GM12892 (cell line): ENCODE measurements at regions not wholly inside any gene's neighbourhood (a gene's known extent, or its start where the extent isn't known, plus 50 kb on each side); places are given as distances from the start of the nearest gene placed in this dataset.

Experiments used
- DNase-seq: peaks from one replicate; pipeline ENCODE4 v3.0.0; 2011; ENCODE audit not compliant: insufficient read length
- FAIRE-seq: peaks from 2 replicates; lab custom pipeline; 2011; peaks lifted over from hg19 to GRCh38; lab: Jason Lieb, UNC
- POLR2A ChIP-seq: IDR thresholded peaks from 2 replicates; pipeline ENCODE4 v1.6.1; 2011; ENCODE audit warnings: low read depth, low read length, control low read depth
- POLR2AphosphoS5 ChIP-seq: IDR thresholded peaks from 2 replicates; pipeline ENCODE4 v1.6.1; 2011; ENCODE audit warnings: low read depth, low read length, control low read depth
- TAF1 ChIP-seq: IDR thresholded peaks from 2 replicates; pipeline ENCODE4 v1.6.1; 2011; ENCODE audit warnings: low read depth, mild to moderate bottlenecking, control low read depth, low read length, borderline replicate concordance

DNA sequence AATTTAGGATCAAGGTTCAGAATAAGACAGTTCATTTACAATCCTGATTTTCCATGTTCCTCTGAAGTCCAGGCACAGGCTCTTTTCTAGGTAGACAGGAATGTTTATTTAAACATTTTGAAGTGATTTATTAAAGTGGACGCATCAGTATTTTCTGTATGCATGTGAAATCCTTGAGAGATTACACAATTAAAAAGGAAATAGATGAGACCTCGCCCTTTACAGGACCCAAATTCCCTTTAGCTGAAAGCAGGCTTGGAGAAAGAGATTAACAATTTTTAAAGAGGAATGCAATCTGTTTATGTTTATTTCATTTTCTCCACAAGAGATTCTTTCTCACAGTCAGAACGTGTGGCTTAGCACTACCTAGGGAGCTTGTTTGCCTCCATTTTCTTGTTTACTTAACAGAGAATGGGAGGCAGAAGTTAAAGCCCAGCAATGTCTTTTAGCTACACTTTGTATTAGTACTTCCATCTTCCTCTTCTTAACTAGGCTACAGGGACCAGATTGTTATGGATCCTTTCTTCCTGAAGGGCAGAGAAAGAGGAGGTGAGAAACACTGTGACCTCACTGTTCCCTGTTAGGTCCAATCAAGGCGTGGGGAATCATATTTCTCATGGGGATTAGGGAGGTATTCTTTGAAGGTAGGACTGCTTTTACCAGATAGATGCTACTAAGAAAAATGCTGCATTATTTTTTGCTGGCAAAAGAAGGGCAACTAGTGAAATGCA is 416.0 kb downstream of the SH3GL2 start:
- TF ChIP-seq POLR2A (no peak), TAF1 (no peak), POLR2AphosphoS5 (no peak)
- FAIRE-seq (no peak), DNase-seq (no peak)

DNA sequence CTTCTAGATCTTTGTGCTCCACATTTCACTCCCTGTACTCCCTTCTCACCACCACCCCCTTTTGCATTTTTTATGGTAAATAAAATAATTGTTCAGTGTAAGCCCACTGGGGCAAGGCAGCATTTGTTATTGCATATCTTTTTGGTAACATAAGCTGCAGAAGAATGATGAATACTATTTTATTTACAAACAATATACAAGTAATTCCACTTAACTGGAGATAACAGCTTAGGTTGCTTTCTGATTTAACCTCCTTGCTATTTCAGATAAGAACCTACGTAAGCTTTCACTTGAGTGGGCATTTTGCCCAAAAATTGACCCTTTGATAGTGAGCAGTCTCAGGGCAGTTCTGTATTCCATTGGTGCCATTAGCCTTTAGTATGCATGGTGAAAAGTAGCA is 417.9 kb downstream of the SH3GL2 start:
- TF ChIP-seq TAF1, result no peak
- TF ChIP-seq POLR2A, result no peak
- FAIRE-seq, result no peak
- DNase-seq, result no peak

GRCh38 chr9:18002718-18003438 is 424.0 kb downstream of the SH3GL2 start:
- no peak for TF ChIP-seq TAF1
- TF ChIP-seq POLR2AphosphoS5, result no peak
- TF ChIP-seq POLR2A, result no peak

GRCh38 chr9:18006591-18006990 is 427.7 kb downstream of the SH3GL2 start:
- DNase-seq (no peak), FAIRE-seq (no peak)

More at GRCh38 chr9:18002718-18003438, 424.0 kb downstream of the SH3GL2 start:
- DNase-seq (no peak), FAIRE-seq (no peak)

GRCh38 chr9:18007621-18008020 is 428.8 kb downstream of the SH3GL2 start:
- TF ChIP-seq TAF1 (no peak), POLR2AphosphoS5 (no peak), POLR2A (no peak)
- FAIRE-seq, result no peak
- no peak for DNase-seq

More at GRCh38 chr9:18006591-18006990, 427.7 kb downstream of the SH3GL2 start:
- TF ChIP-seq POLR2A, result no peak
- no peak for TF ChIP-seq POLR2AphosphoS5
- TF ChIP-seq TAF1, result no peak

DNA sequence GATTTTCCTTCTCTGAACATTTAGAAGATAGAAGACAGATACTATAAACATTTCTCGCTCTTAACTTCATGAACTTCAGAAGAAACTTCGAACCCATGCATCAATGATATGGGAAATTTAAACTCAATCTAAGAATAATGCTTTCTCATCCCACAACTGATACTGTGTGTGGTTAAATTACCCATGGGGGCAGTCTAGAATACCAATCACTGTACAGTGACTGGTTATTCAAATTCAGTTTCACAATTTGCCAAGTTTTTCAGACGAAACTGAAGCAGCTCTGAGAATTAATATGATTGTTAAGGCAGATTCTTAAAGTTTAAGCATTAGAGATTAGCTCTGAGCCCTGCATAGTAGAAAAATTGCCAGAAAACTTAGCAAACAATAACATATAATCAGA is 431.0 kb downstream of the SH3GL2 start:
- DNase-seq, result no peak
- no peak for TF ChIP-seq POLR2AphosphoS5
- no peak for TF ChIP-seq POLR2A
- no peak for TF ChIP-seq TAF1
- FAIRE-seq, result no peak

DNA sequence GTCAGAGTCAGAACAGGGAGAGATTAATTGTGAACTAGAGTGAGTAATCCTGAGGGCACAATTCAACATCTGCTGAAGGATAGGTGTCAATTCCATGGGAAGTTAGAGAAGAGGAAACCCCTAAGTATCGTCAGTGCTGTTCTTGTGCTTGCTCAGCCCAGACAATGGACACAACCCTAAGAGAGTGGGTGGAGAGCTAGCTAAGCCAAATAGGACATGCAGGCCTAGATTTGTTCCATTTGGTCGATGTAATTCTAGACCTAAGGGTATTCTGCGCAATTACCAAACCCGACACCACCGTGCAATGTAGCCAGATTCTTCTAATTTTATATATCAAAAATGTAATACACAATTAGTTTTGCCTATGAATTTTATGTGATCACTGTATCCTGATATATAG is 431.6 kb downstream of the SH3GL2 start:
- TF ChIP-seq TAF1, result no peak
- TF ChIP-seq POLR2AphosphoS5, result no peak
- no peak for TF ChIP-seq POLR2A
- DNase-seq (no peak), FAIRE-seq (no peak)

DNA sequence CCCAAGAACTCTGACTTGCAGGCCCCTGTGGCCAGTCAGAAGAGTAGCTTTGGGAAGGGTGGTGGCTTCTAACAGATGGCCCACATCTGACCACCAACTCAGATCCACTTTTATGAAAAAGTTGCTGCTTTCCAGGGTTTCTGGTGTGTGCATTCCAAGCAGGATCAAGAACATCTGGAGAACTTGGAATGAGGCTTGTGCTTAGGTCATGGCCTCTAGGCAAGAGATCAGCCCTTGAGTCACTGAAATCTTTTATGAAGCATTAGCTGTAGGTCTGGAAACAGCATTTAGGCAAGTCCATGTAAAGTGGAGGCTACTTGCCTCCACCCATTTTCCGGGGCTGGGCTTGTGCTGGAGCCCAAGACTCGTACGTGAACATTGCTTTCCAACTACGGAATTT is 433.3 kb downstream of the SH3GL2 start:
- FAIRE-seq, result no peak
- no peak for DNase-seq
- TF ChIP-seq POLR2A, result no peak
- TF ChIP-seq POLR2AphosphoS5, result no peak
- no peak for TF ChIP-seq TAF1

DNA sequence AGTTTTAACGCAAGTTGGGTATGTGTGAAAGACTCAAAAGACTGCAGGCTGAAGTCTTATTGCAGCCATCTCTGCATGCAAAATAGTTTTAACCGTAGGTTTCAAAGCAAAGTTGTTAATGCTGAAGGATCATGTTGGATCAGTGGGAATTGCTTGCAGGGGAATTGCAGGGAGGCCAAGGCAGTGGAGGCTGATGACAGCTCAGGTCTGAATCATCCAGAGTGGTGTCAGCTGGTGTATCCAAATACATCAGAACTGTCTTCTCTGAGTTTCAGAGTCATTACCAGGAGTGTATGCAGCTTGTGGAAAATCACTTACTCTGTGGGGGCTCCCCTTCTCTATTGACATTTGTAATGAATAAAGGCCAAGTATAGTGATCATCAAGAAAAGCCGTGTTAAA is 435.7 kb downstream of the SH3GL2 start:
- no peak for DNase-seq
- FAIRE-seq, result no peak
- TF ChIP-seq TAF1, result no peak
- TF ChIP-seq POLR2AphosphoS5, result no peak
- TF ChIP-seq POLR2A, result no peak

DNA sequence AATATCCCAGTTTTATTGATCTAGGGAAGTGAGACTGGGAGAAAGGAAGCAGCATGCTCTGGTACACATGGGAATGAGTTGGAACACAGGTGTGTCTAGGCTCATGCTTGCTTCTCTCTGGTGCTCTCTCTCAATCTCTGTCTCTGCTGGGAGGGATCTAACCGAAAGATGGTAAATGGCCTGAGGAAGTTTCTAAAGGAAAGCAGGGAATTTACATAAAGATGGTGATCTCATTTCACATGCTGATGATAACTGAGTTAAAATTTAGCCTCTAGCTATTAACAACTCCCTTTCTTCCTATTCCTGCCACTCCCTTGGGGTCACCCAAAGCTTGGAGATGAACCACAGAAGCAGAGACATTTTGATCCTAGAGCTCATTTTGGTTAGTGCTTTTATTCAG is 436.2 kb downstream of the SH3GL2 start:
- TF ChIP-seq POLR2A (no peak), POLR2AphosphoS5 (no peak), TAF1 (no peak)
- FAIRE-seq (no peak), DNase-seq (no peak)

GRCh38 chr9:18017136-18017535 is 438.3 kb downstream of the SH3GL2 start:
- TF ChIP-seq POLR2A (no peak), POLR2AphosphoS5 (no peak), TAF1 (no peak)
- FAIRE-seq, result no peak

DNA sequence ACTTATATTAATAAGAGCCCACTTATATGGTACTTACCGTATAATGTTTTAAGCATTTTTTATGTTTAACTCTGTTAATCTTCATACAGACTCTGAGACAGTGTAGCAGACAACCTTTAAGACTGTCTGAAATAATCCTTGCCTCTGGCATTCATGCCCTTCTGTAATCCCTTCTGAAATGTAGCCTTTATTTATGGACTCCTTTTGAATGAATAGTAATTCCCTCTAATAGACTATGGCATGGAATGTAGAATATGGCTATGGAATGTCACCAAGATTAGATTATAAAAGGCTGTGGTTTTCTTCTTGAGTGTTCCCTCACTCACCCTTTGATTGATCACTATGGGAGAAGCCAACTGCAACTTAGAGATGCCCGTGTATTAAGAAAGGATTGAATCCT is 439.4 kb downstream of the SH3GL2 start:
- no peak for FAIRE-seq
- TF ChIP-seq POLR2A, result no peak
- TF ChIP-seq TAF1, result no peak
- TF ChIP-seq POLR2AphosphoS5, result no peak
- DNase-seq, result no peak

More at GRCh38 chr9:18017136-18017535, 438.3 kb downstream of the SH3GL2 start:
- DNase-seq, result no peak
